ENCODE measurements at regions not wholly inside any gene's neighbourhood (a gene's known extent, or its start where the extent isn't known, plus 50 kb on each side); places are given as distances from the start of the nearest gene placed in this dataset.

- TF ChIP-seq CTCF (IDR thresholded peaks at IDR 0.05), result no peak
- TF ChIP-seq EZH2phosphoT487 (IDR thresholded peaks at IDR 0.05), result no peak
- no peak for TF ChIP-seq EZH2 (IDR thresholded peaks at IDR 0.05)
These were observed 333.7 kb upstream of the PROK2 start for GRCh38 chr3:72118628-72119027.
